Progenitor cell of endocrine pancreas (in vitro differentiated cells): ENCODE measurements at regions not wholly inside any gene's neighbourhood (a gene's known extent, or its start where the extent isn't known, plus 50 kb on each side); places are given as distances from the start of the nearest gene placed in this dataset.

Experiments
- DNase-seq: peaks from one replicate; pipeline ENCODE4 v3.0.0; 2021; ENCODE audit warnings: low spot score; ENCODE audit not compliant: unreplicated experiment
- H3K27ac Mint-ChIP-seq: 2 replicates; pipeline ENCODE4 v1.8.0; 2021; ENCODE audit warnings: mild to moderate bottlenecking, moderate library complexity, mixed read lengths
- H3K27me3 Mint-ChIP-seq: 2 replicates; pipeline ENCODE4 v1.8.0; 2021; ENCODE audit warnings: mixed read lengths
- H3K36me3 Mint-ChIP-seq: 2 replicates; pipeline ENCODE4 v1.8.0; 2022; ENCODE audit warnings: mixed read lengths; ENCODE audit not compliant: insufficient read depth
- H3K4me1 Mint-ChIP-seq: 2 replicates; pipeline ENCODE4 v1.8.0; 2021; ENCODE audit warnings: low read depth, mixed read lengths
- H3K4me3 Mint-ChIP-seq: 2 replicates; pipeline ENCODE4 v1.8.0; 2021; ENCODE audit warnings: low read depth, mild to moderate bottlenecking, moderate library complexity, mixed read lengths
- H3K9me3 Mint-ChIP-seq: 2 replicates; pipeline ENCODE4 v1.8.0; 2021; ENCODE audit warnings: low read depth, mixed read lengths
- TF ChIP-seq, protein P1 (sequence below): fragments of 200-600 bp; sonication (generic); IDR thresholded peaks from one replicate; pipeline ENCODE4 v1.5.0; 2021; ENCODE audit warnings: antibody characterized with exemption, mild to moderate bottlenecking; ENCODE audit not compliant: unreplicated experiment

DNA sequence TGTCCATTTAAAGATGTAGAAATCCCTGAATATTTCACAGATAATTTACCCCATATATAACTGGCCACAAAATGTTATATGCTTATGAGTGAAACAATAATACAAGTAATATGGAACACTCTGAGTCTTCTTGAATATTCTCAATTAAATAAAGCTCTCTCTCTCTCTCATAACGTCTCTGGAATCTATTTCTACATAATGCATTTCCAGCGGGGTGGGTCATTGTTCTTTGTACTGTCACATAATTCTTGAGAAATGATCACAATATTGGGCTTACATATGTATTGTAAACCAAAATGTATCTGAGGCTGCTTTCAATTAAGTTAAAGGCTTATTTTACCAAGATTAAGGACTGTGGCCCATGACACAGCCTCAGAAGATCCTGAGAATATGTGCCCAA is 596.3 kb downstream of the FAT4 start:
- TF ChIP-seq, protein P1, sequence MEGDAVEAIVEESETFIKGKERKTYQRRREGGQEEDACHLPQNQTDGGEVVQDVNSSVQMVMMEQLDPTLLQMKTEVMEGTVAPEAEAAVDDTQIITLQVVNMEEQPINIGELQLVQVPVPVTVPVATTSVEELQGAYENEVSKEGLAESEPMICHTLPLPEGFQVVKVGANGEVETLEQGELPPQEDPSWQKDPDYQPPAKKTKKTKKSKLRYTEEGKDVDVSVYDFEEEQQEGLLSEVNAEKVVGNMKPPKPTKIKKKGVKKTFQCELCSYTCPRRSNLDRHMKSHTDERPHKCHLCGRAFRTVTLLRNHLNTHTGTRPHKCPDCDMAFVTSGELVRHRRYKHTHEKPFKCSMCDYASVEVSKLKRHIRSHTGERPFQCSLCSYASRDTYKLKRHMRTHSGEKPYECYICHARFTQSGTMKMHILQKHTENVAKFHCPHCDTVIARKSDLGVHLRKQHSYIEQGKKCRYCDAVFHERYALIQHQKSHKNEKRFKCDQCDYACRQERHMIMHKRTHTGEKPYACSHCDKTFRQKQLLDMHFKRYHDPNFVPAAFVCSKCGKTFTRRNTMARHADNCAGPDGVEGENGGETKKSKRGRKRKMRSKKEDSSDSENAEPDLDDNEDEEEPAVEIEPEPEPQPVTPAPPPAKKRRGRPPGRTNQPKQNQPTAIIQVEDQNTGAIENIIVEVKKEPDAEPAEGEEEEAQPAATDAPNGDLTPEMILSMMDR, result no peak
- Mint-ChIP-seq H3K36me3 (no peaks in the 10 kb centered on the region), H3K4me3 (no peak overlapping the region), H3K9me3 (no peaks in the 10 kb centered on the region), H3K27me3 (no peaks in the 10 kb centered on the region), H3K27ac (no peak overlapping the region), H3K4me1 (no peaks in the 10 kb centered on the region)
- no peak for DNase-seq

DNA sequence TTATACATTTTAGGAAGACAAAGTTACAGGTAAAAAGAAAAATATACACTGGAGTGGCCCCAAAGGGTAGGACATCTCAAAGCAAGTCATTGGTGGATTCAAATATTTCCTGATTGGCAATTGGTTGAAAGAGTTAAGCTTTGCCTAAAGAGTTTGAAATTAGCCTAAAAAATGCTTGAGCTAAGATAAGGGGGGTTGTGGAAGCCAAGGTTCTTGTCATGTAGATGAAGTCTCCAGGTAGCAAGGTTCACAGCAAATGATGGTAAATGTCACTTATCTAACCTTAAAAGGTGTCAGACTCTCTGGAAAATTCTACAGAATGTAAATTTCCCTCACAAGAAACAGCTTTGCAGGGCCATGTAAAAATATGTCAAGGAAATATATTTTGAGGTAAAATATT is 596.7 kb downstream of the FAT4 start:
- no peaks in the 10 kb centered on the region for H3K36me3 Mint-ChIP-seq
- no peaks in the 10 kb centered on the region for H3K4me1 Mint-ChIP-seq
- TF ChIP-seq, protein P1, result no peak
- no peaks in the 10 kb centered on the region for H3K9me3 Mint-ChIP-seq
- no peak for DNase-seq
- H3K27me3 Mint-ChIP-seq, result no peaks in the 10 kb centered on the region
- H3K4me3 Mint-ChIP-seq, result no peak overlapping the region
- no peak overlapping the region for H3K27ac Mint-ChIP-seq

DNA sequence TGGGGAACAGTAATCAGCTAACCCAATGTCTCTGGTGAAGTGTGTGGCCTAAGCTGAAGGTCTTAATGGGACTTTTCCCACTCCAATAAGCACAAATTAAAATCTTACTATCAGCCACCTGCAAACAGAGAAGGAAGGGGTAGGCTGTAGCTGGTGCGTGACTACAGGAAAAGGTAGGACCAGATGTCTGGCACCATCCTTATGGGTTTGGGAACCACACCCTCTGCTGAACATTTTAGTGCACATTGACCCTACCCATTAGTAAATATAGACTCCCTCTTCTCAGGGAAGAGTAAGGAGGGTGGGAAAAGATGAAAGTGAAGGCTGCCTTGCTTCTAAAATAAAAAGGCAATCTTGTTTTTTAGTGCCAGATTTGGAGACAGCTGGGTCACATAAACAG is 602.8 kb downstream of the FAT4 start:
- Mint-ChIP-seq H3K4me1 (no peaks in the 10 kb centered on the region), H3K36me3 (no peaks in the 10 kb centered on the region), H3K27me3 (no peaks in the 10 kb centered on the region), H3K4me3 (no peak overlapping the region), H3K9me3 (no peaks in the 10 kb centered on the region), H3K27ac (no peak overlapping the region)
- TF ChIP-seq, protein P1, result no peak
- DNase-seq, result no peak

DNA sequence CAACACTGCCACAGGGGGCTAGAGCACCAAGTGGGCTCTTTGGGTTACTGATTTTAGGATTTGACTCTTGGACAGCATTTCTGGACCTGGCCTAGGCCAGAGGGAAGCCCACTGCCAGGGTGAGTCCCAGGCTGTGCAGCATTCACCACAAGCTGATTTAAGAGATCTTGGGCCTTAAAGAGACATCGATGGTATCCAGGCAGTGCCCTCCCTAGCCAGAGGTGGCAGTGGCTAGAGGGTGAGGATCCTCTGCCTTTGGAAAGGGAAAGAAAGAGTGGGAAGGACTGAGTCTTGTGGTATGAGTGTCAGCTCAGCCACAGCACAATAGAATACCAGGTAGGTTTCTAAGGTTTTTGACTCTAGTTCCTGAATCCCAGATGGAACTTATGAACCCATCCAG is 613.9 kb downstream of the FAT4 start:
- DNase-seq, result no peak
- H3K27ac Mint-ChIP-seq, result no peak overlapping the region
- H3K27me3 Mint-ChIP-seq, result no peaks in the 10 kb centered on the region
- peaks cover 2% of the 10 kb centered on the region for H3K4me1 Mint-ChIP-seq
- H3K36me3 Mint-ChIP-seq, result no peaks in the 10 kb centered on the region
- TF ChIP-seq, protein P1, result no peak
- peaks cover 12% of the 10 kb centered on the region for H3K9me3 Mint-ChIP-seq
- H3K4me3 Mint-ChIP-seq, result no peak overlapping the region

DNA sequence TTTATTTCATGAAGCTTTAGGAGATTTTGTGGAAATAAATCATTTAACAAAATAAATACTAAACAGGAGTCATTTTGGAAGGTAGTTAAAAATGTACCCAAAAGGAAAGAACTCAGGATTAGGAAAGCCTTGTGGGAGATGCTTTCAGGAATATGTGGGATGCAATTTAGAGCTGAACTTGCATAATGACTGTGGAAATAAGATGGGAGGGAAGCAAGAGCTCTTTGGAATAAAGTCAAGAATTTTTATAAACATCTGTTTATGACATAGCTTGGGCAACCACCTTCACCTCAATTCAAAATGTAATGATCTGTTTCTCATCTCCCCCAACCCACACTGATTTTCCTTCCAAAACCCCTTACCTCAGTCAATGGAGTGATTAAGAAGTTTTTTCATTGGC is 623.8 kb downstream of the FAT4 start:
- Mint-ChIP-seq H3K27me3 (no peaks in the 10 kb centered on the region), H3K4me3 (no peak overlapping the region), H3K27ac (no peak overlapping the region), H3K9me3 (peaks cover 6% of the 10 kb centered on the region), H3K36me3 (no peaks in the 10 kb centered on the region), H3K4me1 (no peaks in the 10 kb centered on the region)
- TF ChIP-seq, protein P1, result no peak
- no peak for DNase-seq
